DND-41 (cell line): ENCODE measurements at regions not wholly inside any gene's neighbourhood (a gene's known extent, or its start where the extent isn't known, plus 50 kb on each side); places are given as distances from the start of the nearest gene placed in this dataset.
A peak's percentile ranks its signal among the peaks of the same experiment; 100 is the strongest.

Experiments
- ATAC-seq: fragments of 200-7000 bp; cut with Tn5 transposase; 3 replicates; pipeline ENCODE4 v1.9.1; 2021; ENCODE audit warnings: low read depth; ENCODE audit not compliant: insufficient read depth
- DNase-seq: peaks from one replicate; pipeline ENCODE4 v3.0.0-alpha.2; 2020
- H2AFZ ChIP-seq: 2 replicates; pipeline ENCODE4 v1.6.0; 2012; ENCODE audit warnings: low read depth, low read length
- H3K27ac ChIP-seq: 2 replicates; pipeline ENCODE4 v1.5.1; 2012; ENCODE audit warnings: low read length, inconsistent platforms
- H3K27me3 ChIP-seq: fragments of 200-600 bp; sonication (generic); 2 replicates; pipeline ENCODE4 v1.6.0; 2012; ENCODE audit warnings: low read length, mild to moderate bottlenecking, inconsistent platforms; ENCODE audit not compliant: insufficient read depth, poor library complexity
- H3K36me3 ChIP-seq: 2 replicates; pipeline ENCODE4 v1.5.1; 2012; ENCODE audit warnings: low read length, inconsistent platforms; ENCODE audit not compliant: insufficient read depth
- H3K4me1 ChIP-seq: 2 replicates; pipeline ENCODE4 v1.5.1; 2012; ENCODE audit warnings: mild to moderate bottlenecking, low read length; ENCODE audit not compliant: insufficient read depth
- H3K4me2 ChIP-seq: 2 replicates; pipeline ENCODE4 v1.6.0; 2012; ENCODE audit warnings: mild to moderate bottlenecking, moderate library complexity, low read length, inconsistent platforms; ENCODE audit not compliant: insufficient read depth
- H3K4me3 ChIP-seq, 2 experiments: fragments of 200-600 bp in 1 of 2; shearing (Covaris generic) in 1 of 2; 2 replicates each; pipeline ENCODE4 v1.5.1; 2012 to 2016; ENCODE audit warnings: inconsistent platforms in 2 of 2, low read length in 2 of 2, mild to moderate bottlenecking in 2 of 2, low read depth in 1 of 2, moderate library complexity in 1 of 2
- H3K79me2 ChIP-seq: 2 replicates; pipeline ENCODE4 v1.6.0; 2012; ENCODE audit warnings: low read length, inconsistent platforms; ENCODE audit not compliant: insufficient read depth
- H3K9ac ChIP-seq: 2 replicates; pipeline ENCODE4 v1.6.0; 2012; ENCODE audit warnings: low read depth, mild to moderate bottlenecking, inconsistent platforms, low read length, moderate library complexity
- H3K9me3 ChIP-seq: 2 replicates; pipeline ENCODE4 v1.5.1; 2012; ENCODE audit warnings: low read length, moderate library complexity, mild to moderate bottlenecking, inconsistent platforms; ENCODE audit not compliant: insufficient read depth, severe bottlenecking
- H4K20me1 ChIP-seq: 2 replicates; pipeline ENCODE4 v1.6.0; 2012; ENCODE audit warnings: low read length; ENCODE audit not compliant: insufficient read depth
- CTCF ChIP-seq: IDR thresholded peaks from 2 replicates; pipeline ENCODE4 v1.5.1; 2012; ENCODE audit warnings: borderline replicate concordance, low read length, moderate library complexity, mild to moderate bottlenecking; ENCODE audit not compliant: poor library complexity, severe bottlenecking; ENCODE audit errors: extremely low read depth
- EZH2 ChIP-seq: IDR thresholded peaks from 3 replicates; pipeline ENCODE4 v1.6.1; 2012; ENCODE audit warnings: borderline replicate concordance, low read depth, mild to moderate bottlenecking, moderate library complexity, low read length, inconsistent platforms; ENCODE audit not compliant: severe bottlenecking

GRCh38 chr16:11405331-11406176 lies 60.3 kb downstream of the RMI2 start:
- no peak overlapping the region for H3K27ac ChIP-seq
- no peak overlapping the region for H2AFZ ChIP-seq
- peaks cover 2% of the 10 kb centered on the region for H3K27me3 ChIP-seq
- no peak overlapping the region for H3K9ac ChIP-seq
- no peaks in the 10 kb centered on the region for H3K9me3 ChIP-seq
- no peaks in the 10 kb centered on the region for H3K79me2 ChIP-seq
- H3K36me3 ChIP-seq = no peaks in the 10 kb centered on the region
- DNase-seq (peak; percentile 68), ATAC-seq (peak; percentile 64)
- no peak overlapping the region for H3K4me2 ChIP-seq
- H3K4me3 ChIP-seq = no peak overlapping the region
- H4K20me1 ChIP-seq = no peaks in the 10 kb centered on the region
- TF ChIP-seq CTCF = peak; percentile 83
- no peak for TF ChIP-seq EZH2
- H3K4me1 ChIP-seq = no peaks in the 10 kb centered on the region

- Histone ChIP-seq H2AFZ (no peak overlapping the region), H3K4me2 (no peak overlapping the region), H3K4me3 (no peak overlapping the region), H3K27me3 (peaks cover 2% of the 10 kb centered on the region), H3K9ac (no peak overlapping the region), H3K79me2 (no peaks in the 10 kb centered on the region), H3K9me3 (no peaks in the 10 kb centered on the region), H3K36me3 (no peaks in the 10 kb centered on the region), H3K27ac (no peak overlapping the region), H4K20me1 (no peaks in the 10 kb centered on the region), H3K4me1 (no peaks in the 10 kb centered on the region)
- ATAC-seq (no peak), DNase-seq (no peak)
- no peak for TF ChIP-seq CTCF
- no peak for TF ChIP-seq EZH2
Measured at GRCh38 chr16:11406177-11406560, 60.9 kb downstream of the RMI2 start.

GRCh38 chr16:11407047-11407982 lies 62.1 kb downstream of the RMI2 start:
- ATAC-seq = peak; percentile 80
- peaks cover 2% of the 10 kb centered on the region for H3K27me3 ChIP-seq

More at GRCh38 chr16:11407047-11407982, 62.1 kb downstream of the RMI2 start:
- no peak overlapping the region for H3K27ac ChIP-seq
- no peaks in the 10 kb centered on the region for H3K4me1 ChIP-seq
- no peak for TF ChIP-seq EZH2
- peak; percentile 90 for TF ChIP-seq CTCF
- no peak overlapping the region for H2AFZ ChIP-seq
- no peak overlapping the region for H3K4me3 ChIP-seq
- H3K9ac ChIP-seq = no peak overlapping the region
- H3K4me2 ChIP-seq = no peak overlapping the region
- no peaks in the 10 kb centered on the region for H3K79me2 ChIP-seq
- no peaks in the 10 kb centered on the region for H3K36me3 ChIP-seq
- H3K9me3 ChIP-seq = no peaks in the 10 kb centered on the region
- peak; percentile 76 for DNase-seq
- H4K20me1 ChIP-seq = no peaks in the 10 kb centered on the region
